ENCODE measurements at regions not wholly inside any gene's neighbourhood (a gene's known extent, or its start where the extent isn't known, plus 50 kb on each side); places are given as distances from the start of the nearest gene placed in this dataset.

DNA sequence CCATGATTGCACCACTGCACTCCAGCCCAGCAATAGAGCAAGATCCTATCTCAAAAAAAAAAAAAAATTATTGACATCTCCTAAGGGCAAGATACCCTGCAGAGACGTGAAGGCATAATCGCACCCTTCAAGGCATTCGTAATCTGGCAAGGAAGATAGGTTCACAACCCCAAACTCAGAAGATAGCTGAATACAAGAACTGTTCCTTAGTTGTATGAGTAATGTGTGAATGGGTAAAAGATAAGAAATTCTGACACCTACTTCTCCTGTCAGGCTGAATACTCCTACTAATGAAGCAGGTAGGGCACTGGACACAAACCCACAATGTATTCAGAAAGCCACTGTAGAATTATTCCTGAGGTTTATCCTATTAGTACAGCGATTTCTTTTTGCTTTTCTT lies 882.4 kb upstream of the AUTS2 start:
- TF ChIP-seq, protein P1, sequence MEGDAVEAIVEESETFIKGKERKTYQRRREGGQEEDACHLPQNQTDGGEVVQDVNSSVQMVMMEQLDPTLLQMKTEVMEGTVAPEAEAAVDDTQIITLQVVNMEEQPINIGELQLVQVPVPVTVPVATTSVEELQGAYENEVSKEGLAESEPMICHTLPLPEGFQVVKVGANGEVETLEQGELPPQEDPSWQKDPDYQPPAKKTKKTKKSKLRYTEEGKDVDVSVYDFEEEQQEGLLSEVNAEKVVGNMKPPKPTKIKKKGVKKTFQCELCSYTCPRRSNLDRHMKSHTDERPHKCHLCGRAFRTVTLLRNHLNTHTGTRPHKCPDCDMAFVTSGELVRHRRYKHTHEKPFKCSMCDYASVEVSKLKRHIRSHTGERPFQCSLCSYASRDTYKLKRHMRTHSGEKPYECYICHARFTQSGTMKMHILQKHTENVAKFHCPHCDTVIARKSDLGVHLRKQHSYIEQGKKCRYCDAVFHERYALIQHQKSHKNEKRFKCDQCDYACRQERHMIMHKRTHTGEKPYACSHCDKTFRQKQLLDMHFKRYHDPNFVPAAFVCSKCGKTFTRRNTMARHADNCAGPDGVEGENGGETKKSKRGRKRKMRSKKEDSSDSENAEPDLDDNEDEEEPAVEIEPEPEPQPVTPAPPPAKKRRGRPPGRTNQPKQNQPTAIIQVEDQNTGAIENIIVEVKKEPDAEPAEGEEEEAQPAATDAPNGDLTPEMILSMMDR (conservative IDR thresholded peaks at IDR 0.05; ENCODE audit: low read depth, low read length) = no peak
- no peaks in the 10 kb centered on the region for H3K27me3 ChIP-seq (replicated peaks; ENCODE audit: insufficient read depth, low read depth, low read length, poor library complexity)
- no peaks in the 10 kb centered on the region for H3K9me3 ChIP-seq (ENCODE audit: low read depth, low read length, poor library complexity, severe bottlenecking)
- BruUV-seq (replicated peaks) = no TSS peak
- H3K36me3 ChIP-seq (ENCODE audit: insufficient read depth, low read length, poor library complexity, severe bottlenecking) = no peaks in the 10 kb centered on the region
- H3K4me3 ChIP-seq (ENCODE audit: low read depth, low read length, poor library complexity, severe bottlenecking) = no peak overlapping the region
- no peak for DNase-seq (ENCODE audit: low spot score)
- ChIA-PET POLR2A (ENCODE audit: low non-redundant PET) (no interaction called here), CTCF (no interaction called here)
- intact Hi-C loops (cut with micrococcal nuclease; ENCODE audit: unreplicated experiment) = no loop called here
- no peaks in the 10 kb centered on the region for H3K4me1 ChIP-seq (ENCODE audit: insufficient read depth, low read length, poor library complexity, severe bottlenecking)
- no peak overlapping the region for H3K27ac ChIP-seq (ENCODE audit: low read depth, low read length, poor library complexity, severe bottlenecking)

DNA sequence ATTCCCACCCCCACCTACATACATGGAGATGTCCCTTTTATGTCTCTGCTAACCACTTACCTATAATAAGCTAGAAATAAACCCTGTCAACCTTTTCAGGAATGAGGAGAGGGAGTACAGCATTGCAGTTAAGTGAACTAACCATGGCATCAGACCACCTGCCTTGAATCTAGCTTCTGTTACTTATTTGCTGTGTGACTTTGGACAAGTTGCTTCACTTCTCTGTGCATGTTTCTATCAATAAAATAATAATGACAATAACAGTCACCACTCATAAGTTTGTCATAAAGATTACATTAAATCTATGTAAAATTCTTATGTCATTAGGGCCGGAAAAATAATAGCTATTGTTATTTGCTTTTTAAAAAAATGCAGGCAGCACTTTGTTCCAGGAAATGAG lies 881.1 kb upstream of the AUTS2 start:
- H3K9me3 ChIP-seq (ENCODE audit: low read depth, low read length, poor library complexity, severe bottlenecking) = no peaks in the 10 kb centered on the region
- intact Hi-C loops (cut with micrococcal nuclease; ENCODE audit: unreplicated experiment) = no loop called here
- no peak for DNase-seq (ENCODE audit: low spot score)
- H3K36me3 ChIP-seq (ENCODE audit: insufficient read depth, low read length, poor library complexity, severe bottlenecking) = no peaks in the 10 kb centered on the region
- H3K4me1 ChIP-seq (ENCODE audit: insufficient read depth, low read length, poor library complexity, severe bottlenecking) = no peaks in the 10 kb centered on the region
- no peak overlapping the region for H3K27ac ChIP-seq (ENCODE audit: low read depth, low read length, poor library complexity, severe bottlenecking)
- TF ChIP-seq EZH2 (IDR thresholded peaks at IDR 0.05; ENCODE audit: borderline replicate concordance, low read depth, low read length, poor library complexity, severe bottlenecking) = no peak
- TF ChIP-seq, protein P1 (conservative IDR thresholded peaks at IDR 0.05; ENCODE audit: low read depth, low read length) = no peak
- BruUV-seq (replicated peaks) = no TSS peak
- POLR2A ChIA-PET (ENCODE audit: low non-redundant PET) = no interaction called here
- no peaks in the 10 kb centered on the region for H3K27me3 ChIP-seq (replicated peaks; ENCODE audit: insufficient read depth, low read depth, low read length, poor library complexity)
- no peak overlapping the region for H3K4me3 ChIP-seq (ENCODE audit: low read depth, low read length, poor library complexity, severe bottlenecking)
- CTCF ChIA-PET = no interaction called here

DNA sequence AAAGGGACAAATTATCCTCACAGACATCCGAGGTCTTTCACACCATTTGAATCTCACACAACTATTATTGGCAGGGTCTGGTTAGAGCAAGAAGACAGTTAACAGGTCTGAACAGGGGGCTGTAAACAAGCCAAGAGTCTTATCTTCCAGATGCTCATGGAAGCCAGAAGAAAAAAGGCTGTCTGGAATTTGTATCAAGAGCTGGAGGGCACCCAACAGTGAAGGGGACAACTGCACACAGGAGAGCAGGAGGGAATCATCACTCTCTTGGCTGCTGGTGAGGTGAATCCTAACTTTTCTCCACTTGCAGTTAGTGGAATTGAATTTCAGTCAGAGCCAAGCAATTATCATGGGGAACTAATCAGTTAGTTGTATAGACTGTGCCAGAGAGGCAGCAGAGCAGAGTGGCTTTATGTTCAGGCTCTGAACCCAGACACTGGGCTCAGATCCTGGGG lies 880.2 kb upstream of the AUTS2 start:
- intact Hi-C loops (cut with micrococcal nuclease; ENCODE audit: unreplicated experiment) = no loop called here
- CTCF ChIA-PET = no interaction called here
- POLR2A ChIA-PET (ENCODE audit: low non-redundant PET) = no interaction called here
- TF ChIP-seq EZH2 (IDR thresholded peaks at IDR 0.05; ENCODE audit: borderline replicate concordance, low read depth, low read length, poor library complexity, severe bottlenecking) = no peak
- TF ChIP-seq, protein P1 (conservative IDR thresholded peaks at IDR 0.05; ENCODE audit: low read depth, low read length) = no peak
- BruUV-seq (replicated peaks) = no TSS peak
- DNase-seq (ENCODE audit: low spot score) = no peak
- Histone ChIP-seq H3K4me3 (ENCODE audit: low read depth, low read length, poor library complexity, severe bottlenecking) (no peak overlapping the region), H3K9me3 (ENCODE audit: low read depth, low read length, poor library complexity, severe bottlenecking) (no peaks in the 10 kb centered on the region), H3K27ac (ENCODE audit: low read depth, low read length, poor library complexity, severe bottlenecking) (no peak overlapping the region), H3K36me3 (ENCODE audit: insufficient read depth, low read length, poor library complexity, severe bottlenecking) (no peaks in the 10 kb centered on the region), H3K4me1 (ENCODE audit: insufficient read depth, low read length, poor library complexity, severe bottlenecking) (no peaks in the 10 kb centered on the region), H3K27me3 (replicated peaks; ENCODE audit: insufficient read depth, low read depth, low read length, poor library complexity) (no peaks in the 10 kb centered on the region)

All from A673 (cell line).